Heart left ventricle (tissue), 13 donors: ENCODE measurements at regions not wholly inside any gene's neighbourhood (a gene's known extent, or its start where the extent isn't known, plus 50 kb on each side); places are given as distances from the start of the nearest gene placed in this dataset.

Experiments used
- POLR2A ChIP-seq, 2 donors: fragments of 450-650 bp; IDR thresholded peaks; one replicate each; pipeline ENCODE4 v1.6.1; 2017; ENCODE audit warnings: antibody characterized with exemption in 2 of 2, mild to moderate bottlenecking in 2 of 2, moderate library complexity in 2 of 2
- TF ChIP-seq, protein P1 (sequence below), 12 donors: fragments of 200-600 bp; sonication (generic) in 4 of 12; IDR thresholded peaks; one replicate each; pipeline versions ENCODE4 v1.5.0 to v1.8.0; 2018 to 2022; ENCODE audit warnings: antibody characterized with exemption in 12 of 12, mild to moderate bottlenecking in 5 of 12
- donor health status: ischemic (EF 13 %, LVEDD 7.1; RV severe dilation, severe dysfunction).
- donor health status: DM: no; HTN: yes; CAD: no.
- donor health status: DM: no; HTN: no; CAD: no.
- donor health status: ischemic (EF 25% LVEDD 6.9; RV normal size, moderate dysfunction).
- donor health status: ischemic (EF 25% LVEDD 5.7; RV mildly dilated, moderate dysfunction).
- donor health status: ischemic (EF 35%, LVEDD 5.7; RV mildly dilated, moderate dysfunction).
- donor health status: nonischemic (EF 11% LVEDD 7.7; RV severe dilation, severe dysfunction).
- donor health status: DM: yes; HTN: yes; CAD: no.
- donor health status: PGD.
- donor health status: ischemic (EF 29% LVEDD 5.4; RV normal size, mild dysfunction).
- donor health status: nonischemic (EF 23%, LVEDD 6.1; RV moderate dilation, normal function).

- TF ChIP-seq, protein P1, sequence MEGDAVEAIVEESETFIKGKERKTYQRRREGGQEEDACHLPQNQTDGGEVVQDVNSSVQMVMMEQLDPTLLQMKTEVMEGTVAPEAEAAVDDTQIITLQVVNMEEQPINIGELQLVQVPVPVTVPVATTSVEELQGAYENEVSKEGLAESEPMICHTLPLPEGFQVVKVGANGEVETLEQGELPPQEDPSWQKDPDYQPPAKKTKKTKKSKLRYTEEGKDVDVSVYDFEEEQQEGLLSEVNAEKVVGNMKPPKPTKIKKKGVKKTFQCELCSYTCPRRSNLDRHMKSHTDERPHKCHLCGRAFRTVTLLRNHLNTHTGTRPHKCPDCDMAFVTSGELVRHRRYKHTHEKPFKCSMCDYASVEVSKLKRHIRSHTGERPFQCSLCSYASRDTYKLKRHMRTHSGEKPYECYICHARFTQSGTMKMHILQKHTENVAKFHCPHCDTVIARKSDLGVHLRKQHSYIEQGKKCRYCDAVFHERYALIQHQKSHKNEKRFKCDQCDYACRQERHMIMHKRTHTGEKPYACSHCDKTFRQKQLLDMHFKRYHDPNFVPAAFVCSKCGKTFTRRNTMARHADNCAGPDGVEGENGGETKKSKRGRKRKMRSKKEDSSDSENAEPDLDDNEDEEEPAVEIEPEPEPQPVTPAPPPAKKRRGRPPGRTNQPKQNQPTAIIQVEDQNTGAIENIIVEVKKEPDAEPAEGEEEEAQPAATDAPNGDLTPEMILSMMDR (IDR thresholded peaks at IDR 0.05): no peak
- no peak for TF ChIP-seq POLR2A (IDR thresholded peaks at IDR 0.05)
Measured at GRCh38 chr21:39096754-39097153, 86.5 kb downstream of the PSMG1 start.
